GM12892 (cell line): ENCODE measurements at regions not wholly inside any gene's neighbourhood (a gene's known extent, or its start where the extent isn't known, plus 50 kb on each side); places are given as distances from the start of the nearest gene placed in this dataset.

Experiments
- POLR2A ChIP-seq: IDR thresholded peaks from 2 replicates; pipeline ENCODE4 v1.6.1; 2011; ENCODE audit warnings: low read depth, low read length, control low read depth
- POLR2AphosphoS5 ChIP-seq: IDR thresholded peaks from 2 replicates; pipeline ENCODE4 v1.6.1; 2011; ENCODE audit warnings: low read depth, low read length, control low read depth

- TF ChIP-seq POLR2A (no peak), POLR2AphosphoS5 (no peak)
These were observed 127.4 kb downstream of the GLUL start for GRCh38 chr1:182264185-182264584.
